MG63 (cell line): ENCODE measurements at regions not wholly inside any gene's neighbourhood (a gene's known extent, or its start where the extent isn't known, plus 50 kb on each side); places are given as distances from the start of the nearest gene placed in this dataset.

Experiments used
- DNase-seq: peaks from one replicate; pipeline ENCODE4 v3.0.0-alpha.2; 2020
- H3K27me3 ChIP-seq: fragments of 250-450 bp; sonication (Bioruptor Pico); 2 replicates; pipeline ENCODE4 v1.5.1; 2020; ENCODE audit warnings: mild to moderate bottlenecking, moderate library complexity
- H3K36me3 ChIP-seq: fragments of 250-450 bp; sonication (Bioruptor Pico); 2 replicates; pipeline ENCODE4 v1.5.1; 2020; ENCODE audit warnings: mild to moderate bottlenecking, moderate library complexity
- H3K4me3 ChIP-seq: fragments of 250-450 bp; sonication (Bioruptor Pico); 2 replicates; pipeline ENCODE4 v1.5.1; 2020; ENCODE audit warnings: mild to moderate bottlenecking, moderate library complexity
- H3K9me3 ChIP-seq: fragments of 250-450 bp; sonication (Bioruptor Pico); 2 replicates; pipeline ENCODE4 v1.5.1; 2020; ENCODE audit warnings: mild to moderate bottlenecking, moderate library complexity

- Histone ChIP-seq H3K27me3 (no peaks in the 10 kb centered on the region), H3K9me3 (no peaks in the 10 kb centered on the region), H3K36me3 (no peaks in the 10 kb centered on the region), H3K4me3 (no peak overlapping the region)
- DNase-seq: no peak
These were observed 140.5 kb downstream of the CTTN start for GRCh38 chr11:70538641-70539359.

- H3K27me3 ChIP-seq: no peaks in the 10 kb centered on the region
- no peak for DNase-seq
- no peak overlapping the region for H3K4me3 ChIP-seq
- no peaks in the 10 kb centered on the region for H3K36me3 ChIP-seq
- no peaks in the 10 kb centered on the region for H3K9me3 ChIP-seq
These were observed 141.2 kb downstream of the CTTN start for GRCh38 chr11:70539360-70540095.

- no peak overlapping the region for H3K4me3 ChIP-seq
- H3K36me3 ChIP-seq: no peaks in the 10 kb centered on the region
- H3K27me3 ChIP-seq: no peaks in the 10 kb centered on the region
- no peak for DNase-seq
- H3K9me3 ChIP-seq: no peaks in the 10 kb centered on the region
These were observed 141.9 kb downstream of the CTTN start for GRCh38 chr11:70540196-70540595.

GRCh38 chr11:70541176-70541575, 142.8 kb downstream of the CTTN start:
- H3K4me3 ChIP-seq: no peak overlapping the region
- H3K36me3 ChIP-seq: no peaks in the 10 kb centered on the region
- no peaks in the 10 kb centered on the region for H3K27me3 ChIP-seq
- H3K9me3 ChIP-seq: no peaks in the 10 kb centered on the region
- no peak for DNase-seq

GRCh38 chr11:70541699-70542098, 143.4 kb downstream of the CTTN start:
- DNase-seq: no peak
- no peaks in the 10 kb centered on the region for H3K27me3 ChIP-seq
- no peaks in the 10 kb centered on the region for H3K36me3 ChIP-seq
- no peaks in the 10 kb centered on the region for H3K9me3 ChIP-seq
- no peak overlapping the region for H3K4me3 ChIP-seq

GRCh38 chr11:70542406-70542805, 144.1 kb downstream of the CTTN start:
- no peak for DNase-seq
- H3K27me3 ChIP-seq: no peaks in the 10 kb centered on the region
- H3K9me3 ChIP-seq: no peaks in the 10 kb centered on the region
- H3K36me3 ChIP-seq: no peaks in the 10 kb centered on the region
- no peak overlapping the region for H3K4me3 ChIP-seq

GRCh38 chr11:70542811-70543210, 144.5 kb downstream of the CTTN start:
- Histone ChIP-seq H3K4me3 (no peak overlapping the region), H3K36me3 (no peaks in the 10 kb centered on the region), H3K9me3 (no peaks in the 10 kb centered on the region), H3K27me3 (no peaks in the 10 kb centered on the region)
- DNase-seq: no peak

- Histone ChIP-seq H3K9me3 (no peaks in the 10 kb centered on the region), H3K36me3 (no peaks in the 10 kb centered on the region), H3K4me3 (no peak overlapping the region), H3K27me3 (no peaks in the 10 kb centered on the region)
- DNase-seq: no peak
These were observed 145.3 kb downstream of the CTTN start for GRCh38 chr11:70543611-70544010.

- H3K36me3 ChIP-seq: no peaks in the 10 kb centered on the region
- H3K9me3 ChIP-seq: no peaks in the 10 kb centered on the region
- H3K27me3 ChIP-seq: no peaks in the 10 kb centered on the region
- DNase-seq: no peak
- H3K4me3 ChIP-seq: no peak overlapping the region
These were observed 145.9 kb downstream of the CTTN start for GRCh38 chr11:70544067-70544773.

GRCh38 chr11:70544774-70545609, 146.7 kb downstream of the CTTN start:
- Histone ChIP-seq H3K36me3 (no peaks in the 10 kb centered on the region), H3K27me3 (no peaks in the 10 kb centered on the region), H3K4me3 (no peak overlapping the region), H3K9me3 (no peaks in the 10 kb centered on the region)
- peak; percentile 94 for DNase-seq

GRCh38 chr11:70545610-70545912, 147.2 kb downstream of the CTTN start:
- Histone ChIP-seq H3K36me3 (no peaks in the 10 kb centered on the region), H3K9me3 (no peaks in the 10 kb centered on the region), H3K4me3 (no peak overlapping the region), H3K27me3 (no peaks in the 10 kb centered on the region)
- DNase-seq: peak; percentile 82

- DNase-seq: no peak
- no peak overlapping the region for H3K4me3 ChIP-seq
- H3K36me3 ChIP-seq: no peaks in the 10 kb centered on the region
- H3K27me3 ChIP-seq: no peaks in the 10 kb centered on the region
- no peaks in the 10 kb centered on the region for H3K9me3 ChIP-seq
These were observed 148.0 kb downstream of the CTTN start for GRCh38 chr11:70546191-70546940.

GRCh38 chr11:70547386-70547785, 149.1 kb downstream of the CTTN start:
- Histone ChIP-seq H3K4me3 (no peak overlapping the region), H3K9me3 (no peaks in the 10 kb centered on the region)

GRCh38 chr11:70547821-70548670, 149.7 kb downstream of the CTTN start:
- H3K9me3 ChIP-seq: no peaks in the 10 kb centered on the region
- H3K4me3 ChIP-seq: no peak overlapping the region
- DNase-seq: no peak
- H3K27me3 ChIP-seq: no peaks in the 10 kb centered on the region
- no peaks in the 10 kb centered on the region for H3K36me3 ChIP-seq

More at GRCh38 chr11:70547386-70547785, 149.1 kb downstream of the CTTN start:
- DNase-seq: no peak
- Histone ChIP-seq H3K27me3 (no peaks in the 10 kb centered on the region), H3K36me3 (no peaks in the 10 kb centered on the region)

- Histone ChIP-seq H3K36me3 (no peaks in the 10 kb centered on the region), H3K4me3 (no peak overlapping the region), H3K27me3 (no peaks in the 10 kb centered on the region), H3K9me3 (no peaks in the 10 kb centered on the region)
- no peak for DNase-seq
These were observed 150.6 kb downstream of the CTTN start for GRCh38 chr11:70548976-70549375.
